ENCODE measurements at regions not wholly inside any gene's neighbourhood (a gene's known extent, or its start where the extent isn't known, plus 50 kb on each side); places are given as distances from the start of the nearest gene placed in this dataset.

DNA sequence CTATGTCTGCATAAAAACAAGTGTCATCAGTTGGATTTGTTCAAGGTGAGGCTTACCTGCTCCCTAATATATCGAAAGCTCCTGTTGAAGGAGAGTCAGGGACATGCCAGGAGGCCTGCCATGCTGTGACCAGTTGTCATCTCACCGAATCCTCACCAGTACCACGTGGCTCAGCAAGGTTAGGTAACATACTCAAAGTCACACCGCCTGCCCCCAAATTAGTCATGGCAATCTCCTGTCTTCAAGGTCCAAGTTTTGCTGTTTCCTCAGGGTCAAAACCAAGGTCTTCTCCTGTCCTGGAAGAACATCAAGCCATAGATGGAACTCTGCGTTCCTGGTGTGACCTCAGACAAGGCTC is 67.8 kb downstream of the IGLL1 start:
- ATAC-seq, result no peak

DNA sequence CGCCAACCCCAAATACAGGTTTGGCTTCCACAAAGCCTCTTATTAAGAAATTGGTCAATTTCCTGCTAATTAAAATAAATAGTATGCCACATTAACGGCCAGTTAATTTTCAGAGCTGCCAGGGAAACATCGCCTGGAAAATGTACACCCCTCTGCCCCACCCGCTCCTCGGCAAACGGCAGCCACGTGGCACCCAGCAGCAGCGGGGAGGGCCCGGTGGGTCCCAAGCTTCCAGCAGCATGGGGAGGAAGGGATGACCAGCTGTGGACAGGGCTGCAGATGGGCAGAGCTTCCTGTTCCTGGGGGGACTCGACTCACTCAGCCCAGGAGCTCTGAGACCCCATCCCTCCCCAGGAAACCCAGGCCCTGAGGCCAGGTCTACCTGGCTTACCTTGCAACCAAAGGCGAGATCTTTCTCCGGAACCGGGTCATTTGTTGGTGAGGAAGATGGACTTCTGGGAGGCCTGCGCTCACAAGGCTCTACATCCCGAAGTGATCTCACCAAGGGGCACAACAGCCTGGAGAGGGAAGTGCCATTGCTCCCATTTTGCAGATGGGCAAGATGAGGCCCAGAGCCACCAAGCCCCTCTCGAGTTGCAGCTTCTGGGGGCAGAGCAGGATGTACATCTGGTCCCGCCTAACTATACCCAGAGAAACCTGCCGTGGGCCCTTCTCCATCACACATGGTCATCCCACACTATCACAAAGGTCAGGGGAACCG is 68.3 kb downstream of the IGLL1 start:
- intact Hi-C loops (cut with micrococcal nuclease; ENCODE audit: unreplicated experiment) (no loop called here), in situ Hi-C loops (cut with HindIII; ENCODE audit: low pct_unique_long_range_greater_than_20kb, low sequenced_read_pairs) (no loop called here)
- Histone ChIP-seq H3K27me3 (ENCODE audit: control insufficient read depth, insufficient read depth, low read length) (no peaks in the 10 kb centered on the region), H3K36me3 (ENCODE audit: control insufficient read depth, insufficient read depth, low read length) (no peaks in the 10 kb centered on the region), H3K27ac (ENCODE audit: low read length) (no peak overlapping the region), H3K4me3 (ENCODE audit: low read depth in 2 of 2, low read length in 2 of 2) (no peak overlapping the region), H3K4me1 (ENCODE audit: control insufficient read depth, insufficient read depth, low read length) (no peaks in the 10 kb centered on the region), H3K9me3 (ENCODE audit: control insufficient read depth, insufficient read depth, low read depth, low read length) (no peaks in the 10 kb centered on the region)
- POLR2A ChIA-PET, result no interaction called here
- ATAC-seq (no peak), DNase-seq (ENCODE audit: low read depth, low spot score) (no peak)
- no TSS peak for BruUV-seq (replicated peaks)
- CTCF ChIA-PET, result no interaction called here
- TF ChIP-seq TCF7L2 (IDR thresholded peaks at IDR 0.05; ENCODE audit: low read depth, low read length) (no peak), CTCF (IDR thresholded peaks at IDR 0.05) (no peak), SIN3A (IDR thresholded peaks at IDR 0.05; ENCODE audit: borderline replicate concordance, insufficient read depth, low read depth, low read length) (no peak), POLR2AphosphoS5 (IDR thresholded peaks at IDR 0.05; ENCODE audit: low read depth, low read length) (no peak)
- TF ChIP-seq, protein P1, sequence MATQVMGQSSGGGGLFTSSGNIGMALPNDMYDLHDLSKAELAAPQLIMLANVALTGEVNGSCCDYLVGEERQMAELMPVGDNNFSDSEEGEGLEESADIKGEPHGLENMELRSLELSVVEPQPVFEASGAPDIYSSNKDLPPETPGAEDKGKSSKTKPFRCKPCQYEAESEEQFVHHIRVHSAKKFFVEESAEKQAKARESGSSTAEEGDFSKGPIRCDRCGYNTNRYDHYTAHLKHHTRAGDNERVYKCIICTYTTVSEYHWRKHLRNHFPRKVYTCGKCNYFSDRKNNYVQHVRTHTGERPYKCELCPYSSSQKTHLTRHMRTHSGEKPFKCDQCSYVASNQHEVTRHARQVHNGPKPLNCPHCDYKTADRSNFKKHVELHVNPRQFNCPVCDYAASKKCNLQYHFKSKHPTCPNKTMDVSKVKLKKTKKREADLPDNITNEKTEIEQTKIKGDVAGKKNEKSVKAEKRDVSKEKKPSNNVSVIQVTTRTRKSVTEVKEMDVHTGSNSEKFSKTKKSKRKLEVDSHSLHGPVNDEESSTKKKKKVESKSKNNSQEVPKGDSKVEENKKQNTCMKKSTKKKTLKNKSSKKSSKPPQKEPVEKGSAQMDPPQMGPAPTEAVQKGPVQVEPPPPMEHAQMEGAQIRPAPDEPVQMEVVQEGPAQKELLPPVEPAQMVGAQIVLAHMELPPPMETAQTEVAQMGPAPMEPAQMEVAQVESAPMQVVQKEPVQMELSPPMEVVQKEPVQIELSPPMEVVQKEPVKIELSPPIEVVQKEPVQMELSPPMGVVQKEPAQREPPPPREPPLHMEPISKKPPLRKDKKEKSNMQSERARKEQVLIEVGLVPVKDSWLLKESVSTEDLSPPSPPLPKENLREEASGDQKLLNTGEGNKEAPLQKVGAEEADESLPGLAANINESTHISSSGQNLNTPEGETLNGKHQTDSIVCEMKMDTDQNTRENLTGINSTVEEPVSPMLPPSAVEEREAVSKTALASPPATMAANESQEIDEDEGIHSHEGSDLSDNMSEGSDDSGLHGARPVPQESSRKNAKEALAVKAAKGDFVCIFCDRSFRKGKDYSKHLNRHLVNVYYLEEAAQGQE (IDR thresholded peaks at IDR 0.05; ENCODE audit: insufficient read depth in 1 of 2, low read depth in 2 of 2, low read length in 1 of 2), result no peak

More for the DNA sequence above, 67.8 kb downstream of the IGLL1 start:
- in situ Hi-C loops (cut with HindIII; ENCODE audit: low pct_unique_long_range_greater_than_20kb, low sequenced_read_pairs), result no loop called here
- no peaks in the 10 kb centered on the region for H3K9me3 ChIP-seq (ENCODE audit: control insufficient read depth, insufficient read depth, low read depth, low read length)
- H3K36me3 ChIP-seq (ENCODE audit: control insufficient read depth, insufficient read depth, low read length), result no peaks in the 10 kb centered on the region
- no peak overlapping the region for H3K27ac ChIP-seq (ENCODE audit: low read length)
- no peak for DNase-seq (ENCODE audit: low read depth, low spot score)
- no TSS peak for BruUV-seq (replicated peaks)
- TF ChIP-seq CTCF (IDR thresholded peaks at IDR 0.05), result no peak
- TF ChIP-seq, protein P1 (IDR thresholded peaks at IDR 0.05; ENCODE audit: insufficient read depth in 1 of 2, low read depth in 2 of 2, low read length in 1 of 2), result no peak
- no peak for TF ChIP-seq SIN3A (IDR thresholded peaks at IDR 0.05; ENCODE audit: borderline replicate concordance, insufficient read depth, low read depth, low read length)
- no peak for TF ChIP-seq TCF7L2 (IDR thresholded peaks at IDR 0.05; ENCODE audit: low read depth, low read length)
- no peak for TF ChIP-seq POLR2AphosphoS5 (IDR thresholded peaks at IDR 0.05; ENCODE audit: low read depth, low read length)
- intact Hi-C loops (cut with micrococcal nuclease; ENCODE audit: unreplicated experiment), result no loop called here
- H3K27me3 ChIP-seq (ENCODE audit: control insufficient read depth, insufficient read depth, low read length), result no peaks in the 10 kb centered on the region
- H3K4me3 ChIP-seq (ENCODE audit: low read depth in 2 of 2, low read length in 2 of 2), result no peak overlapping the region
- ChIA-PET POLR2A (no interaction called here), CTCF (no interaction called here)
- no peaks in the 10 kb centered on the region for H3K4me1 ChIP-seq (ENCODE audit: control insufficient read depth, insufficient read depth, low read length)
